GM21367 (cell line): ENCODE measurements at regions not wholly inside any gene's neighbourhood (a gene's known extent, or its start where the extent isn't known, plus 50 kb on each side); places are given as distances from the start of the nearest gene placed in this dataset.
"Not testable (repeated sequence)": the region's sequence is repeated elsewhere in the genome, so short reads cannot be mapped to it uniquely, and the experiment has no call there.

ENCODE experiments used
- ATAC-seq: cut with Tn5 transposase; IDR thresholded peaks from one replicate; pipeline ENCODE4 v1.9.1; 2021; ENCODE audit not compliant: unreplicated experiment

GRCh38 chr1:234849832-234850231 is 239.9 kb upstream of the IRF2BP2 start:
- no peak for ATAC-seq

GRCh38 chr1:234848972-234849649 is 239.1 kb upstream of the IRF2BP2 start:
- ATAC-seq = no peak

GRCh38 chr1:234846813-234847212 is 236.8 kb upstream of the IRF2BP2 start:
- not testable (repeated sequence) for ATAC-seq

GRCh38 chr1:234845836-234846235 is 235.9 kb upstream of the IRF2BP2 start:
- no peak for ATAC-seq

- ATAC-seq = no peak
Observed at GRCh38 chr1:234845097-234845660, 235.2 kb upstream of the IRF2BP2 start.

- ATAC-seq = no peak
Observed at GRCh38 chr1:234844479-234845031, 234.6 kb upstream of the IRF2BP2 start.

- no peak for ATAC-seq
Observed at GRCh38 chr1:234843946-234844345, 234.0 kb upstream of the IRF2BP2 start.

- peak; percentile 61 for ATAC-seq
Observed at GRCh38 chr1:234842726-234843641, 233.0 kb upstream of the IRF2BP2 start.

- ATAC-seq = no peak
Observed at GRCh38 chr1:234841710-234842231, 231.8 kb upstream of the IRF2BP2 start.

- no peak for ATAC-seq
Observed at GRCh38 chr1:234841281-234841680, 231.3 kb upstream of the IRF2BP2 start.

- no peak for ATAC-seq
Observed at GRCh38 chr1:234840843-234841242, 230.9 kb upstream of the IRF2BP2 start.

- ATAC-seq = no peak
Observed at GRCh38 chr1:234840253-234840652, 230.3 kb upstream of the IRF2BP2 start.

GRCh38 chr1:234839663-234840062 is 229.7 kb upstream of the IRF2BP2 start:
- ATAC-seq = no peak

- no peak for ATAC-seq
Observed at GRCh38 chr1:234838820-234839219, 228.8 kb upstream of the IRF2BP2 start.

GRCh38 chr1:234838182-234838581 is 228.2 kb upstream of the IRF2BP2 start:
- no peak for ATAC-seq

GRCh38 chr1:234837713-234838112 is 227.7 kb upstream of the IRF2BP2 start:
- ATAC-seq = no peak

- ATAC-seq = no peak
Observed at GRCh38 chr1:234836776-234837357, 226.9 kb upstream of the IRF2BP2 start.

- ATAC-seq = no peak
Observed at GRCh38 chr1:234836045-234836681, 226.2 kb upstream of the IRF2BP2 start.

GRCh38 chr1:234835239-234835638 is 225.3 kb upstream of the IRF2BP2 start:
- no peak for ATAC-seq

GRCh38 chr1:234833646-234834045 is 223.7 kb upstream of the IRF2BP2 start:
- ATAC-seq = no peak
